Gastrocnemius medialis (tissue), 4 donors: ENCODE measurements at regions not wholly inside any gene's neighbourhood (a gene's known extent, or its start where the extent isn't known, plus 50 kb on each side); places are given as distances from the start of the nearest gene placed in this dataset.

Source experiments
- POLR2A ChIP-seq, 2 donors: fragments of 450-650 bp; IDR thresholded peaks; one replicate each; pipeline ENCODE4 v1.6.1; 2017; ENCODE audit warnings: antibody characterized with exemption in 2 of 2, mild to moderate bottlenecking in 2 of 2, moderate library complexity in 2 of 2
- TF ChIP-seq, protein P1 (sequence below), 5 experiments: fragments of 450-650 bp in 3 of 5; fragments of 200-600 bp in 2 of 5; sonication (generic) in 2 of 5; IDR thresholded peaks in 4 of 5; conservative IDR thresholded peaks in 1 of 5; 1 replicate in 4 of 5; 2 replicates in 1 of 5; pipeline ENCODE4 v1.5.1; 2016 to 2019; ENCODE audit warnings: antibody characterized with exemption in 5 of 5, mild to moderate bottlenecking in 3 of 5, moderate library complexity in 3 of 5

DNA sequence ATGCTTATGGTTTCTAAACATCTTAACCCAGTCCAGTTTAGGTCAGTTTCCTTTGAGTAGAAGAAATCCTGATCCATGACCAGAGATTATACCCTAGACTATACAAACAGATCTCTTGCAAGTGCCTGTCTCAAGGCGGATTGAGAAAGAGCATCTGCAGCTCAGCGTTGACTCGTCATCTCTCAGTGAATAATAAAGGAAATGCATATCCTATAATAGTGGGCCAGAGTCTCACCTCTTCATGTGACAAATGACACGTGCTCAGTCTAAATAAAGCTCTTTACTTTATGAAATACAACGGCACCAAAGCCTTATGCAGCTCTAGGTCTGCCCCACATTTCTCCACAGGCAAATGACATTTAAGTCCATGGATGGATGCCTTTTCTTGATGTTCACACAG lies 179.4 kb upstream of the NR3C1 start:
- TF ChIP-seq, protein P1, sequence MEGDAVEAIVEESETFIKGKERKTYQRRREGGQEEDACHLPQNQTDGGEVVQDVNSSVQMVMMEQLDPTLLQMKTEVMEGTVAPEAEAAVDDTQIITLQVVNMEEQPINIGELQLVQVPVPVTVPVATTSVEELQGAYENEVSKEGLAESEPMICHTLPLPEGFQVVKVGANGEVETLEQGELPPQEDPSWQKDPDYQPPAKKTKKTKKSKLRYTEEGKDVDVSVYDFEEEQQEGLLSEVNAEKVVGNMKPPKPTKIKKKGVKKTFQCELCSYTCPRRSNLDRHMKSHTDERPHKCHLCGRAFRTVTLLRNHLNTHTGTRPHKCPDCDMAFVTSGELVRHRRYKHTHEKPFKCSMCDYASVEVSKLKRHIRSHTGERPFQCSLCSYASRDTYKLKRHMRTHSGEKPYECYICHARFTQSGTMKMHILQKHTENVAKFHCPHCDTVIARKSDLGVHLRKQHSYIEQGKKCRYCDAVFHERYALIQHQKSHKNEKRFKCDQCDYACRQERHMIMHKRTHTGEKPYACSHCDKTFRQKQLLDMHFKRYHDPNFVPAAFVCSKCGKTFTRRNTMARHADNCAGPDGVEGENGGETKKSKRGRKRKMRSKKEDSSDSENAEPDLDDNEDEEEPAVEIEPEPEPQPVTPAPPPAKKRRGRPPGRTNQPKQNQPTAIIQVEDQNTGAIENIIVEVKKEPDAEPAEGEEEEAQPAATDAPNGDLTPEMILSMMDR (IDR thresholded peaks at IDR 0.05 in 4 of 5, conservative IDR thresholded peaks at IDR 0.05 in 1 of 5): no peak
- no peak for TF ChIP-seq POLR2A (IDR thresholded peaks at IDR 0.05)
